Ishikawa (cell line): ENCODE measurements at regions not wholly inside any gene's neighbourhood (a gene's known extent, or its start where the extent isn't known, plus 50 kb on each side); places are given as distances from the start of the nearest gene placed in this dataset.

Source experiments
- CEBPB ChIP-seq: IDR thresholded peaks from 2 replicates; pipeline ENCODE4 v1.6.1; 2012
- CREB1 ChIP-seq: IDR thresholded peaks from 2 replicates; pipeline ENCODE4 v1.6.1; 2012; ENCODE audit warnings: low read depth
- EGR1 ChIP-seq: IDR thresholded peaks from 2 replicates; pipeline ENCODE4 v1.6.1; 2012
- EP300 ChIP-seq: IDR thresholded peaks from 2 replicates; pipeline ENCODE4 v1.6.1; 2012; ENCODE audit warnings: borderline replicate concordance
- FOXM1 ChIP-seq: IDR thresholded peaks from 2 replicates; pipeline ENCODE4 v1.6.1; 2012; ENCODE audit warnings: low read depth, borderline replicate concordance
- MAX ChIP-seq: IDR thresholded peaks from 2 replicates; pipeline ENCODE4 v1.6.1; 2012
- NFIC ChIP-seq: IDR thresholded peaks from 2 replicates; pipeline ENCODE4 v1.6.1; 2012
- RAD21 ChIP-seq: IDR thresholded peaks from 2 replicates; pipeline ENCODE4 v1.6.1; 2012; ENCODE audit warnings: low read depth
- TAF1 ChIP-seq: IDR thresholded peaks from 2 replicates; pipeline ENCODE4 v1.6.1; 2012; ENCODE audit warnings: low read depth, mild to moderate bottlenecking
- TCF12 ChIP-seq: IDR thresholded peaks from 2 replicates; pipeline ENCODE4 v1.6.1; 2012; ENCODE audit warnings: low read depth
- TEAD4 ChIP-seq: IDR thresholded peaks from 2 replicates; pipeline ENCODE4 v1.6.1; 2012
- USF1 ChIP-seq: IDR thresholded peaks from 2 replicates; pipeline ENCODE4 v1.6.1; 2012
- YY1 ChIP-seq: IDR thresholded peaks from 2 replicates; pipeline ENCODE4 v1.6.1; 2012; ENCODE audit warnings: low read depth
- ZBTB7A ChIP-seq: IDR thresholded peaks from 2 replicates; pipeline ENCODE4 v1.6.1; 2012; ENCODE audit warnings: low read depth
- TF ChIP-seq, protein P1 (sequence below): IDR thresholded peaks from 2 replicates; pipeline ENCODE4 v1.6.1; 2012; ENCODE audit warnings: low read depth, mild to moderate bottlenecking

DNA sequence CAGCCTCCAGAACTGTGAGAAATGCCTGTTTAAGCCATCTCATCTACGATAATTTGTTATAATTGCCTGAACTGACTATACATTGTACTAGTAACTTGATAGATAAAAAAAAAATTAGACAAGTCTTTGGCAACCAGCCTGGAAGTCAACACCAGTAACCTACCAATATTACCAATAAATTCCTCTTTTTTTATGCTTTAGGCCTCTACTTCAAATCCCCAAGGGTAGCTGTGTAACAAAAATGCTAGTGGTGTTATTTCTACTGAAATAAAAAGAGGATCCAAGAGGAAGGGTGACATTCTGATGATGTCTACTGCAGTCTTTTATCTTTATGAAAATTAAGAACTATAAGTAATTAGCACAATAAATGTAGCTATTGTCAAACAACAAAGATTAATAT is 151.7 kb upstream of the SAMSN1 start:
- no peak for TF ChIP-seq EGR1
- TF ChIP-seq TEAD4 = no peak
- no peak for TF ChIP-seq RAD21
- TF ChIP-seq CEBPB = no peak
- TF ChIP-seq, protein P1, sequence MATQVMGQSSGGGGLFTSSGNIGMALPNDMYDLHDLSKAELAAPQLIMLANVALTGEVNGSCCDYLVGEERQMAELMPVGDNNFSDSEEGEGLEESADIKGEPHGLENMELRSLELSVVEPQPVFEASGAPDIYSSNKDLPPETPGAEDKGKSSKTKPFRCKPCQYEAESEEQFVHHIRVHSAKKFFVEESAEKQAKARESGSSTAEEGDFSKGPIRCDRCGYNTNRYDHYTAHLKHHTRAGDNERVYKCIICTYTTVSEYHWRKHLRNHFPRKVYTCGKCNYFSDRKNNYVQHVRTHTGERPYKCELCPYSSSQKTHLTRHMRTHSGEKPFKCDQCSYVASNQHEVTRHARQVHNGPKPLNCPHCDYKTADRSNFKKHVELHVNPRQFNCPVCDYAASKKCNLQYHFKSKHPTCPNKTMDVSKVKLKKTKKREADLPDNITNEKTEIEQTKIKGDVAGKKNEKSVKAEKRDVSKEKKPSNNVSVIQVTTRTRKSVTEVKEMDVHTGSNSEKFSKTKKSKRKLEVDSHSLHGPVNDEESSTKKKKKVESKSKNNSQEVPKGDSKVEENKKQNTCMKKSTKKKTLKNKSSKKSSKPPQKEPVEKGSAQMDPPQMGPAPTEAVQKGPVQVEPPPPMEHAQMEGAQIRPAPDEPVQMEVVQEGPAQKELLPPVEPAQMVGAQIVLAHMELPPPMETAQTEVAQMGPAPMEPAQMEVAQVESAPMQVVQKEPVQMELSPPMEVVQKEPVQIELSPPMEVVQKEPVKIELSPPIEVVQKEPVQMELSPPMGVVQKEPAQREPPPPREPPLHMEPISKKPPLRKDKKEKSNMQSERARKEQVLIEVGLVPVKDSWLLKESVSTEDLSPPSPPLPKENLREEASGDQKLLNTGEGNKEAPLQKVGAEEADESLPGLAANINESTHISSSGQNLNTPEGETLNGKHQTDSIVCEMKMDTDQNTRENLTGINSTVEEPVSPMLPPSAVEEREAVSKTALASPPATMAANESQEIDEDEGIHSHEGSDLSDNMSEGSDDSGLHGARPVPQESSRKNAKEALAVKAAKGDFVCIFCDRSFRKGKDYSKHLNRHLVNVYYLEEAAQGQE = no peak
- TF ChIP-seq FOXM1 = no peak

- no peak for TF ChIP-seq TCF12
- TF ChIP-seq, protein P1 = no peak
Observed at GRCh38 chr21:14694817-14695216, 148.7 kb upstream of the SAMSN1 start.

- no peak for TF ChIP-seq TEAD4
- no peak for TF ChIP-seq TCF12
- no peak for TF ChIP-seq EGR1
- TF ChIP-seq MAX = no peak
Observed at GRCh38 chr21:14693997-14694396, 147.9 kb upstream of the SAMSN1 start.

GRCh38 chr21:14691914-14692313 is 145.8 kb upstream of the SAMSN1 start:
- TF ChIP-seq CEBPB = no peak

DNA sequence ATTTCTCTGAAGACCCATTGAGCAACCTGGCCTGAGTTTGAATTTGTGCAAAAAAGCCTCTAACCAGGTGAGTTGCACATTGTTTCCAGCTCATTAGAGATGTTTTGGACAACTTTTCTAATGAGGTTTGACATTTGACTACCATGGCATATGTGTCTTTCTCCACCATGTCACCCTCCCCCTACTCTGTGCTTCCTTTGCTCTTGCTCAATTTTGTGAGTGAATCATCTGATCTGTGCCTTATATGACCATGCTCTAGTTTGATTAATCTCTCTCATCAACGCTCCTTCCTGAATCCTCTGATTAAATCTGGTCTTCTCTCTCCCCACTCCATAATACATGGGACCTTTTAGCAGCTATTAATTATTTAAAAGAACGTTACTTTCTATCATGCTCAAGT is 144.8 kb upstream of the SAMSN1 start:
- TF ChIP-seq TCF12 (no peak), USF1 (no peak), TAF1 (no peak), CREB1 (no peak), EP300 (no peak), RAD21 (no peak), ZBTB7A (no peak), CEBPB (no peak), MAX (no peak), FOXM1 (no peak), YY1 (no peak), TEAD4 (no peak), EGR1 (no peak), NFIC (no peak)
- TF ChIP-seq, protein P1 = no peak

DNA sequence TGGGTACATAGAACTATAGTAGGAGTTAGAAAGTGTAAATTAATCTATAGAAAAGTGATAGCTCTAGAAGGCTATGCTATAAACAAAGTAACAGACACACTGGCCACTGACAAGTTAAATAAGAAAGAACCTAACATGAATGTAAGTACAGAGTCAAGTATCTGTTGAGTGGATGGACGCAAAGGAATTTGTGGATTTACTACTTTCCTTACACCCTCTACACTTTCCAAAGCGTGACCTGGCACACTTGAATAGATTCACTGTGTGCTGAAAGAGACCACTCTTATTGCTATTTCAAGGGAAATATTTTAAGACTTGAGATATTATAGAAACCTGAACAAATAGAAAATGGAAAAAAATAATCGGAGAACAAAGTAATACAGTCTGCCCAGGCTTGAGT is 142.8 kb upstream of the SAMSN1 start:
- TF ChIP-seq TEAD4 (no peak), TAF1 (no peak), ZBTB7A (no peak), EGR1 (no peak), YY1 (no peak), CREB1 (no peak), TCF12 (no peak), CEBPB (no peak), FOXM1 (no peak), NFIC (no peak), MAX (no peak), USF1 (no peak), RAD21 (no peak), EP300 (no peak)
- TF ChIP-seq, protein P1 = no peak
